ENCODE measurements at regions not wholly inside any gene's neighbourhood (a gene's known extent, or its start where the extent isn't known, plus 50 kb on each side); places are given as distances from the start of the nearest gene placed in this dataset.

DNA sequence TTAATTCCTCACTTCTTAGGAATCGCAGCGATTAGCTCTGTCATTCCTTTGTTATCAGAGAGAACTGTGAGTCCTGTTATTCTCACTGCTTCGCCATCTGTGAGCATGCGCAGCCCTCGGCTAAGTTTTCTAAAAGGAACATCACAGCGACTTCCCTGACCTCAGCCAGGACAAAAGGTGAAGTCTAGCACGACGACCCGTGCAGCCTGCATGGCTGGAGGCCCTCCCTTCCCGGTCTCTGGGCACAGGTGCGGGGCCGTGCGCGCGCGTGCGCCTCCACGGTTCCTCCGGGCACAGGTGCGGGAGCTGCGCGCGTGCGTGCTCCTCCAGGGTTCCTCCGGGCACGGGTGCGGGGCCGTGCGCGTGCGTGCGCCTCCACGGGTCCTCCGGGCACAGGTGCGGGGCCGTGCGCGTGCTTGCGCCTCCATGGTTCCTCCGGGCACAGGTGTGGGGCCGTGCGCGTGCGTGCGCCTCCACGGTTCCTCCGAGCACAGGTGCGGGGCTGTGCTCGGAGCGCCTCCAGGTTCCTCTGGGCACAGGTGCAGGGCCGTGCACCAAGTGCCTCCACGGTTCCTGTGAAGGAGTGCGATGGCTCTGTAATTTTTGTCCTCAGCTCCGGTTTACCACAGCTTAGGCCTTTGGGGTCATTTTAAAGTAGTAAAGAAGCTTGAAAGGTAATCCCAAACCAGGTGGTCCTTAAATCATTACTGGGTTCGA lies 212.3 kb downstream of the ERMARD start:
- H3K27ac ChIP-seq: no peak overlapping the region
- no peak for TF ChIP-seq CTCF (conservative IDR thresholded peaks at IDR 0.05)

DNA sequence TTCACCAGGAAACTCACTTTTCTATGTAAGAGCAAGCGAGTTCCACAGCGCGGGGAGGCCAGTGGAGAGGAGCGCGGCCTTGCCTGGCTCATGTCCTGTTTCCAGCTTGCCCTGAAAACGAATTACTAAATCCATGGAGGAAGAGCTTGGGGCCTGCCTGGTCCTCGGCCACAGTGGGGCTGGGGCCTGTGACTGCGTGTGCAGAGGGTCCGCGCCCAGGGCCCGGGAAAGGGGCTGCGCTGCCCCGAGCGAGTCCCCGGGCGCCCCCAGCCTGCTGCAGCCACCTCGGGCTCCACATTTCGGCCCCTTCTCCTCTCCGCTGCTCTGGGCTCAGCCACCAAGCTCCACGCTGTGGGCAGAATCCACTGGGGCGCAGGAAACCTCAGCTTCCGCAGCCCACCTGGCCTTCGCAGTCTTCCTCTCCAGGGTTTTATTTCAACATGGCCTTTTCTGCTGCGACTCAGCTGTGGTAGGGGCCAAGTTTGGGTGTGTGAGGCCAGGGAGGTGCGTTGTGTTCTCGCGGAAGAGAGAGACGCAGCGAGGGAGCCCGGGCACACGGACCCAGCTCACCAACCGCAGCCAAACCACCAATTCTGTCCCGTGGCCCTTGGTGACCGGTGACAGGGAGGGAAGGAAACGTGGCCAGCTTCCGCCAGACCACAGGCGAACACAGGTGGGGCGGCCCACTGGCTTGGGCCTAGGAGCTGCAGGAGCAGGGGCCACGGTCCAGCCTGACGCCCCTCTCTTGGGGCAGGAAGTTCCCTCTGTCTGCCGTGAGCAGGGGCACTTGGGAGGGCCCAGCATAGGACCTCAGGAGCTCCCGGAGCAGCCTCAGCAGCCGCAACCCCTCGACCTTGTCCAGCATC lies 211.4 kb downstream of the ERMARD start:
- TF ChIP-seq CTCF (conservative IDR thresholded peaks at IDR 0.05): no peak
- H3K27ac ChIP-seq: no peak overlapping the region

DNA sequence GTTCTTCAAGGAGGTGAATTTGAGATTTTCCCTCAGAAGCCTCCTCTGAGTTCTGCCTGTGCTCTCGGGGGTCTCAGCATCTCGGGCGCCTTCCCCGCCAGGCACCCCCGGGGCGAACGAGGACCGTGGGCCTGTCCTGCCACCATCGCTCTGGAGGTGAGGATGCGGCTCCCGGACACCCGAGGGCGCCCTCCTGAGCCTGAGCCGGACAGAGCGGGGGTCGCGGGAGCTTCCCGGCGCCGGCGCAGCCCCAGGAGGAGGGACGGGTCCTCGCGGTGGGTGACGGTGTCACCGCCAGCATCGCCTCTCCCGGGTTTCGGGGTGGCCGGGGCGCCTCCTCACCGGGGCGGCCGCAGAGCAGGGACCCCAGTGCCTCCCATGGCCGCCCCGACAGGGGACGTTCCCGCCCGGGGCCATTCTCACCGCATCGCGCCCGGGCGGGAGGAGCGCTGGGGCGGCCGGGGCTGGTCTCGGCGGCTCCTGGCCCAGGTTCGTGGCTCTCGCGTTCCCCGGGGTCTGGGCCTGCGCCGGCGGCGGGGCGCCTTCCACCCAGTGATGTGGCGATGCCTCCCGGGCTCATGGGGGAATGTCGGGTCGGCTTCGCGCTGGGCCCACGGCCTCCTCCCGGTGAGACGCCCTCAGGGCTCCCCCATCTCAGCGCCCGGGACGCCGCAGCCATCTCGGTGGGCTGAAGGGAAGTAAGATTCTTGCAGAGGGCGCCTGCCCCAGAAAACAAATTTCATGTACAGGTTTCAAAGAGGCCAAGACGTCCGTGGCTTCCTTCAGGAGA lies 210.5 kb downstream of the ERMARD start:
- TF ChIP-seq CTCF (conservative IDR thresholded peaks at IDR 0.05): no peak
- H3K27ac ChIP-seq: no peak overlapping the region

DNA sequence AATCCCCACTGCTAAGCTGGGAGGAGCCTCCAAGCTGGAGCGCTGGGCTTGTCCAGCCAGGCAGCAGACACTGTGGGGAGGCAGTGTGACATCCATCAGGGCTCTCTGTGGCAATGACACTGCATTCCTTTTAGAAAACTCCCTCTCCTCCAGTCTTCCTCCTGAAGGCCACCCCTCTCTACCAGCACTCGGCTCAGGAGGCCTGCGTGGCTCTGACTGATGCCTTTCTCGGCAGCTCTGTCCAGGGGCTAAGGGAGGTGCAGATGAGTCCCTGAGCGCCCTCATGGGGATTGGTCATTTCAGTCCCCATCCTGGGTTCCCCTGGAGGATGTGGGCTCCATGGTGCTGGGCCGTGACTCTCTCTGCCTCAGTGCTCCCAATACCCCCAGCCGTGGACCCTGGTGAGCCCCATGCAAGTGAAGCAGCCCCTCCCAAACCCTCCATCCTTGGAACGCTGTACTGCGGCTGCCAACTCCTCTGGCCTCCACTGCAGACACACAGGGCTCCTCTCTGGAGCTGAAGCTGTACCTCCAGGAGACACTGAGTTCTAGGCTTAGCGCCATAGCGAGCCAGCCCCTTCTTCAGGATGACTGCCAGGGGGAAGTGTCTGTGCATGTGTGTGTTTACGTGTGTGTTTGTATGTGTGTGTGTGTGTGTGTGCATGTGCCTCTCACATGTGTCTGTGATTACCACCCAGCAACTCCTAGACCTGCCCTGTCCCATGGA lies 209.6 kb downstream of the ERMARD start:
- no peak for TF ChIP-seq CTCF (conservative IDR thresholded peaks at IDR 0.05)
- H3K27ac ChIP-seq: no peak overlapping the region

- TF ChIP-seq CTCF (conservative IDR thresholded peaks at IDR 0.05): no peak
These were observed 209.1 kb downstream of the ERMARD start for GRCh38 chr6:169960521-169960885.

DNA sequence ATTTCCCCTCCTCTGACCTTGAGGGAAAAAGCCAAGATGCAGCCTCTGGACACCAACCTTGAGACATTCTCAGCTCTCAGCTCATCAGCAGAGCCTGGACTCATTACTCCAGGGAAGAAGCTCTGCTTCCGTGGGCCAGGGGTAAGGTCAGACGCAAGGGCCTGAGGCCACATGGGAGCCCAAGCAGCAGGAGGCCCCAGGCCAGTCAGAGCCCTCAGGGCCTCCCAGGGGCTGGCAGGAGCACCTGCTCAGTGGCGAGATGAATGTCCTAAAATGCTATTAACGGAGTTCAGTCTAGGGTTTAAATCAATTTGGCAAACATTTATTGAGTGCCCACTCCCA lies 208.6 kb downstream of the ERMARD start:
- no peak for TF ChIP-seq CTCF (conservative IDR thresholded peaks at IDR 0.05)
- no peak overlapping the region for H3K27ac ChIP-seq

More at GRCh38 chr6:169960521-169960885, 209.1 kb downstream of the ERMARD start:
- no peak overlapping the region for H3K27ac ChIP-seq
